ENCODE measurements at regions not wholly inside any gene's neighbourhood (a gene's known extent, or its start where the extent isn't known, plus 50 kb on each side); places are given as distances from the start of the nearest gene placed in this dataset.

DNA sequence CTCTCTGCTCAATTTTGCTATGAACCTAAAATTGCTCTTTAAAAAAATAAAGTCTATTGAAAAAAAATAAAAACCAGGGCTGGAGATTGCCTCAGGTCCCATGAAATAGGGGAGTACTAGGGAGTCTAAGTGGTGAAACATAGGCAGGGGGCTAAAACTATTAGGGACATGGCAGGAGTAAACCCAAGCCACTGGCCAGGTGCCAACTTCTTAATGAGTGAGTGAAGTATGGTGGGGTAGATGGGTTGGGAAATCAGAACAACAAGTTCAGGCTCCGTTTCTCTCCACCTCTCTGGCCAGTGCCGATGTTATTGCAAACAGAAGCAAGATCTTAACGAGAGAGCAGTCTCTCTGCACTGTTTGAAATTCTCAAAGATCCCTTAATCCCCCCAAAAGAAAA is 322.4 kb upstream of the CDH5 start:
- TF ChIP-seq POLR2AphosphoS5 (IDR thresholded peaks at IDR 0.05; ENCODE audit: borderline replicate concordance, low read depth, low read length) (no peak), FOXP2 (optimal IDR thresholded peaks at IDR 0.05; ENCODE audit: control extremely low read depth, extremely low read length, insufficient read depth) (no peak), EZH2 (IDR thresholded peaks at IDR 0.05) (no peak)
- no peak overlapping the region for H3K4me3 ChIP-seq
- no peaks in the 10 kb centered on the region for H3K9me3 ChIP-seq (ENCODE audit: low read depth, low read length)
- H3K9ac ChIP-seq (ENCODE audit: insufficient read length), result no peak overlapping the region
- H3K36me3 ChIP-seq (ENCODE audit: insufficient read depth, low read length), result no peaks in the 10 kb centered on the region
- no peak for DNase-seq (ENCODE audit: low read depth, low spot score)
- no peak overlapping the region for H3K27ac ChIP-seq

DNA sequence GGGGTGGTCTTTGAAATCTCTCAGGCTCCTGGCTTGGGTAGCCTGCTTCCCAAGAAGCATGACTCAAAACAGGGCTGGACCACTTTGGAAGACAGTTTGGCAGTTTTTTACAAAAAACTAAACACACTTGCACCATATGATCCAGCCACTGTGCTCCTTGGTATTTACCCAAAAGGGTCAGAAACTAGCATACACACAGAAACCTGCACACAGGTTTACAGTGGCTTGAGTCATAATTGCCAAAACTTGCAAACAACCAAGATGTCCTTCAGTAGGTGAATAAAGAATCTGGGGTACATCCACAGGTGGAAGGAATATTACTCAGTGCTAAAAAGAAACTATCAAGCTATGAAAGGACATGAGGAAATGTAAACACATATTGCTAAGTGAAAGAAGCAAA is 323.2 kb upstream of the CDH5 start:
- H3K27ac ChIP-seq, result no peak overlapping the region
- no peak overlapping the region for H3K4me3 ChIP-seq
- DNase-seq (ENCODE audit: low read depth, low spot score), result no peak
- no peaks in the 10 kb centered on the region for H3K9me3 ChIP-seq (ENCODE audit: low read depth, low read length)
- TF ChIP-seq FOXP2 (optimal IDR thresholded peaks at IDR 0.05; ENCODE audit: control extremely low read depth, extremely low read length, insufficient read depth) (no peak), EZH2 (IDR thresholded peaks at IDR 0.05) (no peak), POLR2AphosphoS5 (IDR thresholded peaks at IDR 0.05; ENCODE audit: borderline replicate concordance, low read depth, low read length) (no peak)
- H3K36me3 ChIP-seq (ENCODE audit: insufficient read depth, low read length), result no peaks in the 10 kb centered on the region
- H3K9ac ChIP-seq (ENCODE audit: insufficient read length), result no peak overlapping the region

DNA sequence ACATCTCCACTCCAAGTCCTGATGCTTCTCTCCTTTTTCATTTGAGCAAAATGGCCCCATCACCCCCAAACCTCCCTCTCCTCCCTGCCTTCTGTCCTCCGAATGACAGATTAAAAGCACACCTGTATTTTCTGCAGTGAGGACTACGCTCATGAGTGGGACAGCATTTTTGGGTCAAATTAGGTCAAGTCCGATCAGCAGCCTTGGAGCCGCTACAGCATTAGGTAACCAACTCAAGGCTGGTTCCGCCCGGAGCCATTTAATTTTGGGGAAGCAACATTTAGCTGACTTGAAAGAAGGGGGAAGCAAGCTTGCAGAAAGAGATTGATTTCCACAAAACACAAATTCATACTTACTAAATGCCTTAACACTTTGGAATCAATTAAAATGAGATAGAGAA is 324.1 kb upstream of the CDH5 start:
- DNase-seq (ENCODE audit: low read depth, low spot score), result no peak
- Histone ChIP-seq H3K9ac (ENCODE audit: insufficient read length) (no peak overlapping the region), H3K36me3 (ENCODE audit: insufficient read depth, low read length) (no peaks in the 10 kb centered on the region), H3K27ac (no peak overlapping the region), H3K4me3 (no peak overlapping the region), H3K9me3 (ENCODE audit: low read depth, low read length) (no peaks in the 10 kb centered on the region)
- no peak for TF ChIP-seq POLR2AphosphoS5 (IDR thresholded peaks at IDR 0.05; ENCODE audit: borderline replicate concordance, low read depth, low read length)
- no peak for TF ChIP-seq FOXP2 (optimal IDR thresholded peaks at IDR 0.05; ENCODE audit: control extremely low read depth, extremely low read length, insufficient read depth)
- TF ChIP-seq EZH2 (IDR thresholded peaks at IDR 0.05), result no peak

DNA sequence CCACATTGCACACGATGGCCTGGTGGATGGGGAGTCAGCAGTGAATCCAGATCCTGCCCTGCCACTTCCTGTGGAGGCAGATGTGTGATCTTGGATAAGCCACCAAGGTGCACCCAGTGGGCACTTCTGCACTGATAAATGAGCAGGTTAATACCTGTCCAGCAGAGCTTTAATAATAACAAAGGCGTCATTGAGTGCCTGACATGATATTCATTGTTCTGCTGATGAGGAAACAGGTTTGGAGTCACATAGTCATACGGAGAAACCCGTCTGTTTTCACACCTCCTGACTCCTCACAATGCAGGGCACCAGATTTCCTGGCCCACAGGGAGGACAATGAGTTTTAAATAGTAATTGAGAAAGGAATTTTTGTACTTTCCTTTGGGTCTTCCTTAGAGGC is 324.6 kb upstream of the CDH5 start:
- Histone ChIP-seq H3K9ac (ENCODE audit: insufficient read length) (no peak overlapping the region), H3K36me3 (ENCODE audit: insufficient read depth, low read length) (no peaks in the 10 kb centered on the region), H3K27ac (no peak overlapping the region), H3K4me3 (no peak overlapping the region), H3K9me3 (ENCODE audit: low read depth, low read length) (no peaks in the 10 kb centered on the region)
- TF ChIP-seq FOXP2 (optimal IDR thresholded peaks at IDR 0.05; ENCODE audit: control extremely low read depth, extremely low read length, insufficient read depth), result no peak
- TF ChIP-seq EZH2 (IDR thresholded peaks at IDR 0.05), result no peak
- no peak for TF ChIP-seq POLR2AphosphoS5 (IDR thresholded peaks at IDR 0.05; ENCODE audit: borderline replicate concordance, low read depth, low read length)
- no peak for DNase-seq (ENCODE audit: low read depth, low spot score)

DNA sequence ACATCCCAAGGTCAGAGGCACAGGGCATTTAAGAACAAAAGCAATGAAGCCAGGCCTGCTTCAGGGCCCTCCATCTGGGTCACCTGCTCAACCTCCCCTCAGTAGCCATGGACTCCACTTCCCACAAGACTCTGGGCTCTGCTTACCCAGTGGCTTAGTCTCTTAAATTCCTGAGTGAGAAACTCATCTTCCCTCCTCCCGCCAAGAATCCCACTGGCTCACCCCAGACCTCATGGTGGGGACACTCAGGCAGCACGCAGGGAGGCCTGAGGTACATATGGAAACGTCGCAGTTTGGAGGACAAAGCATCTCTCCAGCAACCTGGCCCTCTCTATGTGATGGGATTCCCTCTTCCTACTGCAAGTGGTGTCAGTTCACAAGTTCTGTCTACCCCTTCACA is 326.7 kb upstream of the CDH5 start:
- Histone ChIP-seq H3K36me3 (ENCODE audit: insufficient read depth, low read length) (no peaks in the 10 kb centered on the region), H3K27ac (no peak overlapping the region), H3K9ac (ENCODE audit: insufficient read length) (no peak overlapping the region), H3K9me3 (ENCODE audit: low read depth, low read length) (no peaks in the 10 kb centered on the region), H3K4me3 (no peak overlapping the region)
- no peak for TF ChIP-seq POLR2AphosphoS5 (IDR thresholded peaks at IDR 0.05; ENCODE audit: borderline replicate concordance, low read depth, low read length)
- TF ChIP-seq FOXP2 (optimal IDR thresholded peaks at IDR 0.05; ENCODE audit: control extremely low read depth, extremely low read length, insufficient read depth), result no peak
- no peak for TF ChIP-seq EZH2 (IDR thresholded peaks at IDR 0.05)
- DNase-seq (ENCODE audit: low read depth, low spot score), result no peak

DNA sequence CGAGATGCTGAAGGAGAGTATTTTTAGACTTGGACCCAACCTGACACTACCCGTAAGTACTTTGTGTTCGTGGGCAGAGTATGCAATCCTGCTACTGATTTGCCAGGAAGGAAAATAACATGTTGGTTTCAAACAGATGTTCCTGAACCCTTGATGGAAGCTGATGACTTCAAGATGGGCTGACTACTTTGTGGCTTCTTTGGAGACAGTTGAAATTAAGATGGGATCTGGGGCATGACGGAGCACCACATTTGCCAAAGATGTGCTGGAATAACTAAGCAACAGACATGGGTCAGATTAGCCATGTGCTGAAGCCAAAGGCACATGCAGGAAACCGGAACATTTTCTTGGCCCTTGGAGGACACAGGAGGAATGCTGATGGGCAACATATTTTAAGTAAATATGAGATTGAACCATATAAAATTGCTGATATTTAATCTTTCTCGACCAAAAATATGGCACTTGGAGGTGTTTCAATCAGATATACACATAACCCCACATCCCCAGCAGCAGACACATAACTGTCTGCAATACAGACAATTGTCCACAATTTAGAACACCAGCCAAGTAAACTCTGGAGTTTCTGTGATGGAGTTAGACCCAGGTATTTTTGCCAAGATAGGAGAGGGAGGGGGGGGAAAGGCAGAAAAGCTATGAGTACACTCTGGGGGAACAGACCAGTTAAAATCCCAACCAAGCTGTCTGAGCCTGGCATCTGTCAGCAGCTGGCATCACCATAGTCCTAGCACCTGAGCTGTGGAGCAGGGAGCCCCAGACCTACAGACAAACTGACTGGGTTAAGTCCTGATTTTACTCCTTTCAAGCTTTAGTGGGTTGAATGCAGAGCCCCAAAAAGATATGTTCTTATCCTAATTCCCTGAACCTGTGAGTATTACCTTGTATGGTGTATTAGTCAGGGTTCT is 329.4 kb upstream of the CDH5 start:
- DNase-seq (ENCODE audit: low read depth, low spot score), result no peak
- H3K27ac ChIP-seq, result no peak overlapping the region

DNA sequence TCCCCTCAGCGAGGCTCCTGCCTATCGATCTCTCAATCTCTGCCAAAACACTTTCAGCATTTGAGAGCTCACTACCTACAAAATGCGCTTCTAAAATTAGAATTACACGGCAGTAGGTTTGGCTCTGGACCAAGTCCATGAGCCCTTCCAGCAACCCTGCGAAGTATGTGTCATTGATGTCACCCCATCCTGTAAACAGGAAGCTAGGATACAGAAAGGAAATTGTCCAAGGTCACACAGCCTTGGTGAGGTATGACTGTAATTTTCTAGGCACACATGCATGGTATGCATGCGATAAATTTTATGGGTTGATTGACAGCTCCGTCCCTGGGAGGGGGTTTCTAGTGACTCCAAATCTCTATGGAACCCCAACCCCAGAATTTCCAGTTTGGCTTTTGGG is 330.3 kb upstream of the CDH5 start:
- Histone ChIP-seq H3K27ac (no peak overlapping the region), H3K36me3 (ENCODE audit: insufficient read depth, low read length) (no peaks in the 10 kb centered on the region), H3K4me3 (no peak overlapping the region), H3K9me3 (ENCODE audit: low read depth, low read length) (no peaks in the 10 kb centered on the region), H3K9ac (ENCODE audit: insufficient read length) (no peak overlapping the region)
- TF ChIP-seq POLR2AphosphoS5 (IDR thresholded peaks at IDR 0.05; ENCODE audit: borderline replicate concordance, low read depth, low read length) (no peak), FOXP2 (optimal IDR thresholded peaks at IDR 0.05; ENCODE audit: control extremely low read depth, extremely low read length, insufficient read depth) (no peak), EZH2 (IDR thresholded peaks at IDR 0.05) (no peak)
- DNase-seq (ENCODE audit: low read depth, low spot score), result no peak

More for the DNA sequence above, 329.4 kb upstream of the CDH5 start:
- Histone ChIP-seq H3K9ac (ENCODE audit: insufficient read length) (no peak overlapping the region), H3K36me3 (ENCODE audit: insufficient read depth, low read length) (no peaks in the 10 kb centered on the region), H3K9me3 (ENCODE audit: low read depth, low read length) (no peaks in the 10 kb centered on the region), H3K4me3 (no peak overlapping the region)
- no peak for TF ChIP-seq EZH2 (IDR thresholded peaks at IDR 0.05)
- TF ChIP-seq FOXP2 (optimal IDR thresholded peaks at IDR 0.05; ENCODE audit: control extremely low read depth, extremely low read length, insufficient read depth), result no peak
- no peak for TF ChIP-seq POLR2AphosphoS5 (IDR thresholded peaks at IDR 0.05; ENCODE audit: borderline replicate concordance, low read depth, low read length)

DNA sequence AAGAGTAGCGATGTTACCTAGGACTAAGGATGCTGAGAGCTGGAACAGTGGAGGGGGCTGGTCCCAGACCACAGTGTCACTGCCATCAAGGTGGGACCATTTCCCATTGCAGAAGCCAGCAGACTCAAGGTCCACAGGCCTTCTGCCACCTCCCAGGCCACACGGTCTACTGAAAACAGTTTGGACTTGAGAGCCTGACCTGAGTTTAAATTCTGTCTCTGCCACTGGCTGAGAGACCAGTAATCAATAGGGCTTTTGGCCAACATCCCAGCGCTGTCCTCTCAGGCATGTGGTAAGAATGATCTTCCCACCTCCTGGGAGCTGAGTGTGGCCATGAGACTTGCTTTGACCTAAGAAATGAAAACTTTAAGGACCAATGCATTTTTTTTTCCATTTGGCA is 331.4 kb upstream of the CDH5 start:
- Histone ChIP-seq H3K9me3 (ENCODE audit: low read depth, low read length) (no peaks in the 10 kb centered on the region), H3K9ac (ENCODE audit: insufficient read length) (no peak overlapping the region), H3K4me3 (no peak overlapping the region), H3K36me3 (ENCODE audit: insufficient read depth, low read length) (no peaks in the 10 kb centered on the region), H3K27ac (no peak overlapping the region)
- no peak for DNase-seq (ENCODE audit: low read depth, low spot score)
- no peak for TF ChIP-seq FOXP2 (optimal IDR thresholded peaks at IDR 0.05; ENCODE audit: control extremely low read depth, extremely low read length, insufficient read depth)
- TF ChIP-seq EZH2 (IDR thresholded peaks at IDR 0.05), result no peak
- no peak for TF ChIP-seq POLR2AphosphoS5 (IDR thresholded peaks at IDR 0.05; ENCODE audit: borderline replicate concordance, low read depth, low read length)
